ENCODE measurements at regions not wholly inside any gene's neighbourhood (a gene's known extent, or its start where the extent isn't known, plus 50 kb on each side); places are given as distances from the start of the nearest gene placed in this dataset.

- no peak for DNase-seq
Measured at GRCh38 chr18:43651057-43651456, 373.8 kb upstream of the SYT4 start.

- DNase-seq, result no peak
Measured at GRCh38 chr18:43656547-43656946, 379.3 kb upstream of the SYT4 start.

GRCh38 chr18:43661570-43661969 is 384.3 kb upstream of the SYT4 start:
- peak; percentile 82 for DNase-seq

- DNase-seq, result no peak
Measured at GRCh38 chr18:43662657-43663056, 385.4 kb upstream of the SYT4 start.

- no peak for DNase-seq
Measured at GRCh38 chr18:43663159-43663558, 385.9 kb upstream of the SYT4 start.

GRCh38 chr18:43664487-43665008 is 387.3 kb upstream of the SYT4 start:
- peak; percentile 6 for DNase-seq

GRCh38 chr18:43665105-43665788 is 388.0 kb upstream of the SYT4 start:
- DNase-seq, result no peak

GRCh38 chr18:43668866-43669265 is 391.6 kb upstream of the SYT4 start:
- DNase-seq, result no peak

- no peak for DNase-seq
Measured at GRCh38 chr18:43671431-43671830, 394.1 kb upstream of the SYT4 start.

- DNase-seq, result no peak
Measured at GRCh38 chr18:43680096-43680495, 402.8 kb upstream of the SYT4 start.

GRCh38 chr18:43681661-43682060 is 404.4 kb upstream of the SYT4 start:
- no peak for DNase-seq

GRCh38 chr18:43682196-43682595 is 404.9 kb upstream of the SYT4 start:
- DNase-seq, result no peak

- DNase-seq, result no peak
Measured at GRCh38 chr18:43686709-43687108, 409.4 kb upstream of the SYT4 start.

- DNase-seq, result peak; percentile 35
Measured at GRCh38 chr18:43692099-43692690, 414.9 kb upstream of the SYT4 start.

GRCh38 chr18:43702399-43702798 is 425.1 kb upstream of the SYT4 start:
- DNase-seq, result no peak

- DNase-seq, result no peak
Measured at GRCh38 chr18:43703050-43703449, 425.8 kb upstream of the SYT4 start.

- no peak for DNase-seq
Measured at GRCh38 chr18:43705850-43706249, 428.6 kb upstream of the SYT4 start.

GRCh38 chr18:43710135-43710534 is 432.8 kb upstream of the SYT4 start:
- DNase-seq, result no peak

- no peak for DNase-seq
Measured at GRCh38 chr18:43714343-43715010, 437.2 kb upstream of the SYT4 start.

- peak; percentile 10 for DNase-seq
Measured at GRCh38 chr18:43719267-43719795, 442.0 kb upstream of the SYT4 start.

GRCh38 chr18:43720041-43720440 is 442.8 kb upstream of the SYT4 start:
- DNase-seq, result no peak

- DNase-seq, result no peak
Measured at GRCh38 chr18:43735570-43735969, 458.3 kb upstream of the SYT4 start.

- DNase-seq, result no peak
Measured at GRCh38 chr18:43744960-43745745, 467.9 kb upstream of the SYT4 start.
